H1 (cell line): ENCODE measurements at regions not wholly inside any gene's neighbourhood (a gene's known extent, or its start where the extent isn't known, plus 50 kb on each side); places are given as distances from the start of the nearest gene placed in this dataset.

Source experiments
- CHD2 ChIP-seq: IDR thresholded peaks from 2 replicates; pipeline ENCODE4 v1.6.1; 2012; ENCODE audit warnings: low read length, improper control_type of control experiment
- SRF ChIP-seq: IDR thresholded peaks from 2 replicates; pipeline ENCODE4 v1.6.1; 2011; ENCODE audit warnings: mild to moderate bottlenecking, low read depth, low read length, moderate library complexity
- TAF7 ChIP-seq: optimal IDR thresholded peaks from 2 replicates; pipeline ENCODE3; 2011; ENCODE audit warnings: low read depth, mild to moderate bottlenecking, inconsistent platforms, low read length, moderate library complexity, borderline replicate concordance
- ZNF274 ChIP-seq: IDR thresholded peaks from 2 replicates; pipeline ENCODE4 v1.7.0; 2012; ENCODE audit warnings: low read length, borderline replicate concordance; ENCODE audit errors: extremely low read depth
- TF ChIP-seq, protein P1 (sequence below): fragments of 300-600 bp; sonication (generic); IDR thresholded peaks from 2 replicates; pipeline ENCODE4 v1.7.1; 2012; ENCODE audit warnings: low read length, moderate library complexity, mild to moderate bottlenecking, inconsistent platforms; ENCODE audit not compliant: insufficient replicate concordance

DNA sequence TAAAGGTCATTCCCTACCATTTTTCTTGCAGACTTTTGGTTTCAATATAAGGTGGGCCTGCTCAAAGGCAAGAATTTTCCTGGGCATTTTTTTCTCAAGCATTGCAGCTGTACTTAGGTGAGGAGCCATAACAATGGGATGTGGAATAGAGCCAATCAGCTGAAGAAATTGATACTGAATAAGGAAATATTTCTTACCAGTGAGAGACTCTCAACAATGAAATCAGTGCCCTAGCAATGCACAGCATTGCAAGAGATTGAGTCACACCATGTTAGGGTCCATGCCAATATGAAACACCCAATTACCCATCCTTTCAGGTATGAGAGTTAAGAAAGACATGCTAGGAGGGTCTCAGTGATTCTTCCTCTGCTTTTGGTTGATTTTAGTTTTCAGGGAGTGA is 237.6 kb downstream of the SOX9 start (continued):
- TF ChIP-seq, protein P1, sequence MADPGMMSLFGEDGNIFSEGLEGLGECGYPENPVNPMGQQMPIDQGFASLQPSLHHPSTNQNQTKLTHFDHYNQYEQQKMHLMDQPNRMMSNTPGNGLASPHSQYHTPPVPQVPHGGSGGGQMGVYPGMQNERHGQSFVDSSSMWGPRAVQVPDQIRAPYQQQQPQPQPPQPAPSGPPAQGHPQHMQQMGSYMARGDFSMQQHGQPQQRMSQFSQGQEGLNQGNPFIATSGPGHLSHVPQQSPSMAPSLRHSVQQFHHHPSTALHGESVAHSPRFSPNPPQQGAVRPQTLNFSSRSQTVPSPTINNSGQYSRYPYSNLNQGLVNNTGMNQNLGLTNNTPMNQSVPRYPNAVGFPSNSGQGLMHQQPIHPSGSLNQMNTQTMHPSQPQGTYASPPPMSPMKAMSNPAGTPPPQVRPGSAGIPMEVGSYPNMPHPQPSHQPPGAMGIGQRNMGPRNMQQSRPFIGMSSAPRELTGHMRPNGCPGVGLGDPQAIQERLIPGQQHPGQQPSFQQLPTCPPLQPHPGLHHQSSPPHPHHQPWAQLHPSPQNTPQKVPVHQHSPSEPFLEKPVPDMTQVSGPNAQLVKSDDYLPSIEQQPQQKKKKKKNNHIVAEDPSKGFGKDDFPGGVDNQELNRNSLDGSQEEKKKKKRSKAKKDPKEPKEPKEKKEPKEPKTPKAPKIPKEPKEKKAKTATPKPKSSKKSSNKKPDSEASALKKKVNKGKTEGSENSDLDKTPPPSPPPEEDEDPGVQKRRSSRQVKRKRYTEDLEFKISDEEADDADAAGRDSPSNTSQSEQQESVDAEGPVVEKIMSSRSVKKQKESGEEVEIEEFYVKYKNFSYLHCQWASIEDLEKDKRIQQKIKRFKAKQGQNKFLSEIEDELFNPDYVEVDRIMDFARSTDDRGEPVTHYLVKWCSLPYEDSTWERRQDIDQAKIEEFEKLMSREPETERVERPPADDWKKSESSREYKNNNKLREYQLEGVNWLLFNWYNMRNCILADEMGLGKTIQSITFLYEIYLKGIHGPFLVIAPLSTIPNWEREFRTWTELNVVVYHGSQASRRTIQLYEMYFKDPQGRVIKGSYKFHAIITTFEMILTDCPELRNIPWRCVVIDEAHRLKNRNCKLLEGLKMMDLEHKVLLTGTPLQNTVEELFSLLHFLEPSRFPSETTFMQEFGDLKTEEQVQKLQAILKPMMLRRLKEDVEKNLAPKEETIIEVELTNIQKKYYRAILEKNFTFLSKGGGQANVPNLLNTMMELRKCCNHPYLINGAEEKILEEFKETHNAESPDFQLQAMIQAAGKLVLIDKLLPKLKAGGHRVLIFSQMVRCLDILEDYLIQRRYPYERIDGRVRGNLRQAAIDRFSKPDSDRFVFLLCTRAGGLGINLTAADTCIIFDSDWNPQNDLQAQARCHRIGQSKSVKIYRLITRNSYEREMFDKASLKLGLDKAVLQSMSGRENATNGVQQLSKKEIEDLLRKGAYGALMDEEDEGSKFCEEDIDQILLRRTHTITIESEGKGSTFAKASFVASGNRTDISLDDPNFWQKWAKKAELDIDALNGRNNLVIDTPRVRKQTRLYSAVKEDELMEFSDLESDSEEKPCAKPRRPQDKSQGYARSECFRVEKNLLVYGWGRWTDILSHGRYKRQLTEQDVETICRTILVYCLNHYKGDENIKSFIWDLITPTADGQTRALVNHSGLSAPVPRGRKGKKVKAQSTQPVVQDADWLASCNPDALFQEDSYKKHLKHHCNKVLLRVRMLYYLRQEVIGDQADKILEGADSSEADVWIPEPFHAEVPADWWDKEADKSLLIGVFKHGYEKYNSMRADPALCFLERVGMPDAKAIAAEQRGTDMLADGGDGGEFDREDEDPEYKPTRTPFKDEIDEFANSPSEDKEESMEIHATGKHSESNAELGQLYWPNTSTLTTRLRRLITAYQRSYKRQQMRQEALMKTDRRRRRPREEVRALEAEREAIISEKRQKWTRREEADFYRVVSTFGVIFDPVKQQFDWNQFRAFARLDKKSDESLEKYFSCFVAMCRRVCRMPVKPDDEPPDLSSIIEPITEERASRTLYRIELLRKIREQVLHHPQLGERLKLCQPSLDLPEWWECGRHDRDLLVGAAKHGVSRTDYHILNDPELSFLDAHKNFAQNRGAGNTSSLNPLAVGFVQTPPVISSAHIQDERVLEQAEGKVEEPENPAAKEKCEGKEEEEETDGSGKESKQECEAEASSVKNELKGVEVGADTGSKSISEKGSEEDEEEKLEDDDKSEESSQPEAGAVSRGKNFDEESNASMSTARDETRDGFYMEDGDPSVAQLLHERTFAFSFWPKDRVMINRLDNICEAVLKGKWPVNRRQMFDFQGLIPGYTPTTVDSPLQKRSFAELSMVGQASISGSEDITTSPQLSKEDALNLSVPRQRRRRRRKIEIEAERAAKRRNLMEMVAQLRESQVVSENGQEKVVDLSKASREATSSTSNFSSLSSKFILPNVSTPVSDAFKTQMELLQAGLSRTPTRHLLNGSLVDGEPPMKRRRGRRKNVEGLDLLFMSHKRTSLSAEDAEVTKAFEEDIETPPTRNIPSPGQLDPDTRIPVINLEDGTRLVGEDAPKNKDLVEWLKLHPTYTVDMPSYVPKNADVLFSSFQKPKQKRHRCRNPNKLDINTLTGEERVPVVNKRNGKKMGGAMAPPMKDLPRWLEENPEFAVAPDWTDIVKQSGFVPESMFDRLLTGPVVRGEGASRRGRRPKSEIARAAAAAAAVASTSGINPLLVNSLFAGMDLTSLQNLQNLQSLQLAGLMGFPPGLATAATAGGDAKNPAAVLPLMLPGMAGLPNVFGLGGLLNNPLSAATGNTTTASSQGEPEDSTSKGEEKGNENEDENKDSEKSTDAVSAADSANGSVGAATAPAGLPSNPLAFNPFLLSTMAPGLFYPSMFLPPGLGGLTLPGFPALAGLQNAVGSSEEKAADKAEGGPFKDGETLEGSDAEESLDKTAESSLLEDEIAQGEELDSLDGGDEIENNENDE: no peak
- TF ChIP-seq ZNF274 (no peak), TAF7 (no peak), CHD2 (no peak), SRF (no peak)
